Natural killer cell (primary cell): ENCODE measurements at regions not wholly inside any gene's neighbourhood (a gene's known extent, or its start where the extent isn't known, plus 50 kb on each side); places are given as distances from the start of the nearest gene placed in this dataset.

Source experiments
- ATAC-seq, 3 donors: fragments of 150-1000 bp in 2 of 3; fragments of 200-7000 bp in 1 of 3; cut with Tn5 transposase; 1 replicate in 1 of 3; 2 replicates in 2 of 3; pipeline ENCODE4 v1.10.0; 2021; ENCODE audit warnings: mild to moderate bottlenecking in 2 of 3, moderate library complexity in 2 of 3
- DNase-seq, 2 donors: peaks; one replicate each; pipeline versions ENCODE4 v3.0.0 to v3.0.0-alpha.2; 2013 to 2021; ENCODE audit warnings: mixed read lengths in 1 of 2
- H3K27ac ChIP-seq: one replicate; pipeline ENCODE4 v1.5.1; 2013; ENCODE audit warnings: mild to moderate bottlenecking, low read length
- H3K27me3 ChIP-seq: one replicate; pipeline ENCODE4 v1.6.1; 2013; ENCODE audit warnings: low read length; ENCODE audit not compliant: control insufficient read depth, insufficient read depth
- H3K36me3 ChIP-seq: one replicate; pipeline ENCODE4 v1.6.1; 2013; ENCODE audit warnings: low read length; ENCODE audit not compliant: control insufficient read depth, insufficient read depth
- H3K4me1 ChIP-seq: one replicate; pipeline ENCODE4 v1.6.1; 2013; ENCODE audit warnings: low read length; ENCODE audit not compliant: control insufficient read depth, insufficient read depth
- H3K4me3 ChIP-seq: one replicate; pipeline ENCODE4 v1.5.1; 2013; ENCODE audit warnings: low read length
- H3K9me3 ChIP-seq: one replicate; pipeline ENCODE4 v1.6.1; 2013; ENCODE audit warnings: low read length; ENCODE audit not compliant: control insufficient read depth, insufficient read depth
- H3K27ac Mint-ChIP-seq, 2 donors: one replicate each; pipeline ENCODE4 v1.8.0; 2022; ENCODE audit warnings: mild to moderate bottlenecking in 2 of 2, mixed read lengths in 2 of 2, moderate library complexity in 1 of 2
- H3K27me3 Mint-ChIP-seq, 2 donors: one replicate each; pipeline ENCODE4 v1.8.0; 2022; ENCODE audit warnings: low read depth in 2 of 2, mixed read lengths in 2 of 2
- H3K36me3 Mint-ChIP-seq: one replicate; pipeline ENCODE4 v1.8.0; 2022; ENCODE audit warnings: mixed read lengths
- H3K4me1 Mint-ChIP-seq, 2 donors: one replicate each; pipeline ENCODE4 v1.8.0; 2022; ENCODE audit warnings: mixed read lengths in 2 of 2
- H3K4me3 Mint-ChIP-seq: one replicate; pipeline ENCODE4 v1.8.0; 2022; ENCODE audit warnings: mild to moderate bottlenecking, moderate library complexity, mixed read lengths
- H3K9me3 Mint-ChIP-seq, 2 donors: one replicate each; pipeline ENCODE4 v1.8.0; 2022; ENCODE audit warnings: mixed read lengths in 2 of 2
- CTCF ChIP-seq: fragments of 200-600 bp; IDR thresholded peaks from one replicate; pipeline ENCODE4 v1.8.0; 2022; ENCODE audit warnings: antibody characterized with exemption
- WGBS: methylation state at CpG from one replicate; pipeline ENCODE4 v1.1.7; 2013; ENCODE audit warnings: missing lambda C conversion rate; ENCODE audit not compliant: insufficient coverage; 5-methylcytosine and 5-hydroxymethylcytosine counted together
- intact Hi-C: fragments of 100-400 bp; cut with micrococcal nuclease; formaldehyde crosslinking; loops from one replicate; pipeline ENCODE4 v1.14.2; 2022

- no peak overlapping the region for H3K27ac ChIP-seq
- no peaks in the 10 kb centered on the region for H3K4me1 ChIP-seq
- no peak overlapping the region for H3K4me3 Mint-ChIP-seq
- intact Hi-C loops, result no loop called here
- no peaks in the 10 kb centered on the region for H3K9me3 Mint-ChIP-seq
- no peak overlapping the region for H3K27ac Mint-ChIP-seq
- H3K36me3 Mint-ChIP-seq, result no peaks in the 10 kb centered on the region
- DNase-seq (no peak), ATAC-seq (no peak)
- H3K9me3 ChIP-seq, result no peaks in the 10 kb centered on the region
- TF ChIP-seq CTCF, result no peak
- no peaks in the 10 kb centered on the region for H3K36me3 ChIP-seq
- no peaks in the 10 kb centered on the region for H3K4me1 Mint-ChIP-seq
- WGBS, result 86% methylated on average over 2 of the region's 2 CpGs
- no peaks in the 10 kb centered on the region for H3K27me3 ChIP-seq
- H3K4me3 ChIP-seq, result no peak overlapping the region
- peaks cover 3 to 7% of the 10 kb centered on the region in 2 donors for H3K27me3 Mint-ChIP-seq
These were observed 166.4 kb upstream of the SLC14A2 start for GRCh38 chr18:45448871-45449270.

- no peaks in the 10 kb centered on the region for H3K36me3 ChIP-seq
- Mint-ChIP-seq H3K36me3 (no peaks in the 10 kb centered on the region), H3K4me3 (no peak overlapping the region), H3K4me1 (no peaks in the 10 kb centered on the region), H3K27ac (no peak overlapping the region), H3K27me3 (peaks cover 0 to 10% of the 10 kb centered on the region in 2 donors), H3K9me3 (no peaks in the 10 kb centered on the region)
- no peaks in the 10 kb centered on the region for H3K27me3 ChIP-seq
- WGBS, result 86% methylated on average over 8 of the region's 10 CpGs
- H3K4me3 ChIP-seq, result no peak overlapping the region
- no peaks in the 10 kb centered on the region for H3K4me1 ChIP-seq
- H3K27ac ChIP-seq, result no peak overlapping the region
- DNase-seq, result no peak
- no peaks in the 10 kb centered on the region for H3K9me3 ChIP-seq
- no peak for ATAC-seq
- intact Hi-C loops, result no loop called here
- no peak for TF ChIP-seq CTCF
These were observed 165.7 kb upstream of the SLC14A2 start for GRCh38 chr18:45449418-45450227.

GRCh38 chr18:45456090-45457021, 158.9 kb upstream of the SLC14A2 start:
- no peaks in the 10 kb centered on the region for H3K36me3 Mint-ChIP-seq
- DNase-seq (no peak), ATAC-seq (no peak)
- WGBS, result 26% methylated on average over 3 of the region's 5 CpGs
- H3K4me3 ChIP-seq, result no peak overlapping the region
- H3K27ac Mint-ChIP-seq, result no peak overlapping the region
- H3K9me3 Mint-ChIP-seq, result no peaks in the 10 kb centered on the region
- no peaks in the 10 kb centered on the region for H3K27me3 ChIP-seq
- H3K27ac ChIP-seq, result no peak overlapping the region
- peaks cover 3 to 9% of the 10 kb centered on the region in 2 donors for H3K27me3 Mint-ChIP-seq
- intact Hi-C loops, result no loop called here
- no peaks in the 10 kb centered on the region for H3K4me1 Mint-ChIP-seq
- no peaks in the 10 kb centered on the region for H3K36me3 ChIP-seq
- TF ChIP-seq CTCF, result no peak
- no peaks in the 10 kb centered on the region for H3K4me1 ChIP-seq
- H3K4me3 Mint-ChIP-seq, result no peak overlapping the region
- H3K9me3 ChIP-seq, result no peaks in the 10 kb centered on the region
